Stimulated activated CD4-positive, alpha-beta T cell treated with anti-CD3 and anti-CD28 coated beads, Interleukin-1b, Interleukin-23, amount 100 ng/mL, for 4 hours (primary cell): ENCODE measurements at regions not wholly inside any gene's neighbourhood (a gene's known extent, or its start where the extent isn't known, plus 50 kb on each side); places are given as distances from the start of the nearest gene placed in this dataset.
"Not testable (repeated sequence)": the region's sequence is repeated elsewhere in the genome, so short reads cannot be mapped to it uniquely, and the experiment has no call there.

ENCODE experiments used
- DNase-seq, 2 donors: peaks; one replicate each; pipeline ENCODE4 v3.0.0-alpha.2; 2020; ENCODE audit warnings: low read depth in 2 of 2

- DNase-seq, result not testable (repeated sequence)
Observed at GRCh38 chr4:86478151-86478550, 116.0 kb upstream of the PTPN13 start.

DNA sequence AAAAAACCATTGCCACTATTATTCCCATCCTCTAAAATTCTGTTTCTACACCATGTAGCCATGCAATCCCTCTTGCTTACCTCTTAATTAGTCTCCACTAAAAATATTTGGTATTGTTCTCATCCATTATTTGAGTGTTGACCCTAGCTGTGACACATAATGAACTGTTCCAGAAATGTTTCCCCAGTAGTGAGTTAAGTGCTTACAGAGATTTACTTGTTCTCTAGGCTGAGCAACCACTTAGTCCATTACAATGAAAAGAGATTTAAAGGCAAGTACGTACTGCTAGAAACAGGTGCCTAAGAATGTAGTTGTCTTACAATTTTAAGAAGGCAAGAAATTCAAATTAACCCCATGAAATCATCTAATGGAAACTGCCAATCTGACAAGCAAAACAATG is 112.7 kb upstream of the PTPN13 start:
- no peak for DNase-seq

- DNase-seq, result no peak
Observed at GRCh38 chr4:86482306-86483172, 111.6 kb upstream of the PTPN13 start.

- DNase-seq, result no peak
Observed at GRCh38 chr4:86483173-86483490, 111.0 kb upstream of the PTPN13 start.

GRCh38 chr4:86483773-86484172 is 110.3 kb upstream of the PTPN13 start:
- no peak for DNase-seq

DNA sequence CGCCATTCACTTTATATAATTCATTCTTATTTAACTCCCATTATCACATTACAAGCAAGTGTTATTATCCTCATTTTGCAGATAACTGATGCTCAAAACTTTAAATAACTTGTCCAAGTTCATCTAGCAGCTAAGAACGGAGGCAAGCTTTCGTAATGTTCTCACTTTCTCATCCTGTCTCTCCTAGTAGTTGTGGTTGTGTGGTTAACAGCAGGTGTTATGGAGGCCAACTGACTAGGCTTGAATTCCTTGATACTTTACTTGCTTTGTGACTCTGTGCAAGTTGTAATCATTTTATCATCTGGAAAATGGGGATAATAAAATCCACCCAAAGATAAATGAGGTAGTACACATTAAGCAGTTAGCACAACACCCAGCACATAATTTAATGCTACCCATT is 109.9 kb upstream of the PTPN13 start:
- DNase-seq, result no peak

- DNase-seq, result no peak
Observed at GRCh38 chr4:86487738-86488348, 106.3 kb upstream of the PTPN13 start.

DNA sequence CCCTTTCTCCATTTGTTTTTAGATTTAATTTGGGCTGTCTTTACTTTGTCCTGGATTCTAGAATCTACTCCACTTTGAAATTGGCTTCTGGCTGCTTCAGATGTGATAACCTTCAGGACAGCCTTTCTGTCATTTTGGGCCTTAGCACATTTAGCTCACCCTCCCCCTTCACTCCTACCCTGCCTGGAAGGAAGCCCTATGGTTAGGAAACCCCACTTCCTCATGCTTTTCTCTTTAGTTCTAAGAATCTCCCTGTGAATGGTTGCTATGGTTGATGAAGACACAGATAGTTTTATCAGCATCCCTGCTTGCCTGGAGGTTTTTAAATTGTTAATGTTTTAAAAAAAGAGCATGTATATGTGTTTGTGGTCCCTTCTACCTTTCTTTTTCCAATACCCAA is 100.7 kb upstream of the PTPN13 start:
- DNase-seq, result no peak

DNA sequence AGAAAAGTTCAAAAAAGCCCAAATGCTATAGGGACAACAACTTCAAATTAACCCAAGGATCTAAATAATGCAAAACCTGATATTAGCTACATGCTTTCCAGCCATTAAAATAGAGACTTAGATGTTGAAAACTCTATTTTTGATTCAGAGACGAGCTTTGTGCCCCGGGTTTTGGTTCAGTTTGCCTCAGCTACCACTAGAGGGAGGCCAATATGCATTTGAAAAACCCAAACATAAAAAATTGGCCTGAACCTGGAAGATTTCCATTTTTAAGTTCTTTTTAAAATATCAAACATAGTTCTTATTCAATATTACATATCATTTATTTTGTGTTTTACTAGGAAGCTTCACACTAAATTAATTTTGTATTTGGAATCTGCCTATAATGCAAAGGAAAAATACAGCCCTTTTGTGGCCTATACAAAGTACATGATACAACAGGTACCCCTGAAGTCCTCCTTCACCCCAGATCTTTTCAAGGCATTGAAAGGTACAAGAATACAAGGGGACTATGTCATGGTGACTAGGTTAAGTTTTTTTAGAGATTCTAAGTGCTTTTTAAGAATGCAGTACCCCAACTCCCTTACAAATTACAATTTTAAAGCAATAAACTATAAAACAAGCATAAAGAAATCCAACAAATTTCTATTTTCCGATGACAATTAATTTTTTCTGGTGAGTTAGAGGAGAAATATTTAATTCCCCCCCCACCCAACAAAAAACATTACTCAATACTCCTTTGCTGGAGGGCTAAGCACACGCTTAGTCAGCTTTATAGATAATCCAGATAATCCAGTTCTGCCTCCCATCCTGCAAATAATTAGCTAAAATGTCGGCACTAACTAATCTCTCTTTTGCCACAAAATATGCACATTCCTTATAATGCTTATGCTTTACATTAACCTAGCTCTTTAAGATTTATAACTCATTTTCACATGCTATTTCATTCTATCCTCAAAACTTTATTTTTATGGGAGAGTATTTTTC is 97.7 kb upstream of the PTPN13 start:
- DNase-seq, result peak in 1 of 2 donors; percentile 3

GRCh38 chr4:86497131-86497530 is 97.0 kb upstream of the PTPN13 start:
- no peak for DNase-seq

DNA sequence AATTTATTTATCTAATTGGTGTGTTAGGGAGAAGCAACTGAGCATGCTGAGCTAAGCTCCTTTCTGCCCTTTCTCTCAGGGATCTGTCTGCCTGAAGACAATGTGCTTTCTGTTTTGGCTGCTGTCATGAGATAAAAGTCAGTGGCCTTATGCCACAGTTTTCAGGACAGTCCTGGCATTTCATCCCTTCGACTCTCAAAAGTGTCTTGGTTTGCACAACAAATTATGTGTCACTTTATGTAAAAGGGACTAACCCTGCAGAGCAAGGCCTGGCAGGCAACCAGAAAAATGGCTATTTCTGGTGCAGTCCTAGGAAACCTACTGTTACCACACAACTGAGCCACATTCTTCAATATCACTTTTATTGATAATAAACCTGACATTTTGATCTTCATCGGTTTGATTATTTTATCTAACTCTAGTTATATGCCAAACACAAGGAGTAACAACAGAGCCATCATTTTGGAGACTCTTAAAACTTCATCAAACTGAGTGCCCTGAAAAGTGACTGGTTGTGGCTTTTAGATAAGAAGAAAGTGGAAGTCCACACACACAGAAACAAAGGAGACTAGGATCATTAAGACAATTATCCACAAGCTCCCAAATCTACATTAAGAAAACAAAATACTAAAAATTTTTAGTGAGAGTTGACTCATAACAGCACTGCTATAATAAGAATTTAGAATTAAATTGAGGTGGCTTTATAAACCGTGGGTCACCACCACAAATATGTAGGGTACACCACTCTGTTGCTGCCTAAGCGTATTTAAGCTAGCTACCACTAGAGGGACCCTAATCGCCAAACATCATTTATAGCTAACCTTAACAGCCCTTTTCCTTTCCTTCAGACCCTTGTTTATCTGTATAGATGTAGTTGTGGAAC is 95.9 kb upstream of the PTPN13 start:
- peak in 1 of 2 donors; percentile 2 for DNase-seq

GRCh38 chr4:86498863-86499166 is 95.3 kb upstream of the PTPN13 start:
- DNase-seq, result no peak

GRCh38 chr4:86500527-86500926 is 93.6 kb upstream of the PTPN13 start:
- DNase-seq, result no peak

DNA sequence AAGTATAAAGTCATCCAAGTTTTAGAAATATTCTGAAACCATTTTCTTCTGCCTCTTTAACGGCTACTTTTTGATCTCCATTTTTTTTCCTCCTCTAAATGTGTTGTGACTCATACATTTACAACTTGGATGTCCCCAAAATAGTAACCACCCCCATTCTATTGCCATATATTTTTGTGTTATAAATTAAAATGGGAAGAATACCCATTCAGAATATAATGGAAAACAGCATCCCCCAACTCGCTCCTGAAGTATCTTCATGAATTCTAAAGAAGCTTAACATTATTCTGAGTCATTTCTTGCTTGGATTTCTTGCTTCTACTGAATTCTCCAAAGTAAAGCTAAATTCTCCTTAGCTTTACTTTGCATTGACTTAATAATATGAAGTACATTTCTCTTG is 92.0 kb upstream of the PTPN13 start:
- no peak for DNase-seq

DNA sequence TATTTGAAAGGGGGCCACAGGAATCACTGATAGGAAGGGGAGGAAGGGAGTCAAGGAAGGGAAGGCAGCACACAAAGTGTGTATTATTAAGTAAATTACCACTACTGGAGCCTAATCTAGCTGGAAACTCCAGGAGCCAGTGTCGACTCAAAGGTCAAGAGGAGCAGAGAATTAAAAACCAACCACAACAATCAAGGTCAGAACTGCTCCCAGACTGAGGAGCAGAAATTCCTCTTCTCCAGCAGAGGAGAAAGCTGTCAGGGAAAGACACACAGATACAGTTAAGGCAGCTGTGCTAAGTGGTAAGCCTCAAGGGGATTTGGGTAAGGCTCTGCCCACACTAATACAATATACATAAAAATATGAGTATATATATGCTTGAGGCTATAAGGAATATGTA is 87.5 kb upstream of the PTPN13 start:
- no peak for DNase-seq

- DNase-seq, result no peak
Observed at GRCh38 chr4:86508436-86508835, 85.7 kb upstream of the PTPN13 start.

GRCh38 chr4:86511590-86511989 is 82.5 kb upstream of the PTPN13 start:
- no peak for DNase-seq

DNA sequence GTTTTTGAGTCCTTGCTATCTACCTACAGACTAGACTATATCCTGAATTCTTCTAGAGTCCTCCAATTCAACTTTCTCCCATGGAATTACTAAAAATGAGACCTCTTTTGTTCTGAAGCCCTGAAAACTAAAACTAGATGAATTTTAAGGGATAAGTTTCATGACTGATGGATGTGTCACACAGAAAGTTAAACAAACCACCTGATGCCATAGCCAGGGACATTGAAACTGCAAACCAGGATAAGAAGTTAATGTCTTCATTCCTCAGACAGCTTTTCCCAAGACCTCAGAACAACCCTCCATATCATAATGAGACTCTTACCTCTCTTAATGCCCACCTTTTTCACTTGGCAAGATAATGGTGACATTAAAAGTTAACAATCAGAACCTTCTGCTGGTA is 81.5 kb upstream of the PTPN13 start:
- DNase-seq, result no peak

GRCh38 chr4:86515963-86516362 is 78.2 kb upstream of the PTPN13 start:
- DNase-seq, result not testable (repeated sequence)

- DNase-seq, result no peak
Observed at GRCh38 chr4:86521373-86521969, 72.6 kb upstream of the PTPN13 start.

GRCh38 chr4:86522349-86522748 is 71.8 kb upstream of the PTPN13 start:
- no peak for DNase-seq
